GM23338 (cell line): ENCODE measurements at regions not wholly inside any gene's neighbourhood (a gene's known extent, or its start where the extent isn't known, plus 50 kb on each side); places are given as distances from the start of the nearest gene placed in this dataset.

Source experiments
- ATAC-seq: fragments of 200-7000 bp; cut with Tn5 transposase; 3 replicates; pipeline ENCODE4 v1.9.1; 2020
- DNase-seq: peaks from one replicate; pipeline ENCODE4 v3.0.0-alpha.2; 2015; ENCODE audit warnings: low spot score
- H2AFZ ChIP-seq: fragments of 200-600 bp; sonication (generic); 2 replicates; pipeline ENCODE4 v1.8.0; 2016; ENCODE audit warnings: antibody characterized with exemption, mild to moderate bottlenecking, moderate library complexity
- H3F3A ChIP-seq: fragments of 200-600 bp; sonication (generic); replicated peaks from 2 replicates; pipeline ENCODE4 v1.8.0; 2017; ENCODE audit warnings: antibody characterized with exemption, mixed run types, low read depth
- H3K27ac ChIP-seq: fragments of 200-600 bp; sonication (generic); 2 replicates; pipeline ENCODE4 v1.6.1; 2016; ENCODE audit warnings: low read depth
- H3K27me3 ChIP-seq: fragments of 200-600 bp; sonication (generic); 2 replicates; pipeline ENCODE4 v1.8.0; 2016; ENCODE audit warnings: mild to moderate bottlenecking, mixed run types, moderate library complexity; ENCODE audit not compliant: insufficient read depth
- H3K36me3 ChIP-seq: fragments of 200-600 bp; sonication (generic); 2 replicates; pipeline ENCODE4 v1.8.0; 2016; ENCODE audit warnings: mild to moderate bottlenecking; ENCODE audit not compliant: insufficient read depth
- H3K4me1 ChIP-seq: fragments of 200-600 bp; sonication (generic); 2 replicates; pipeline ENCODE4 v1.8.0; 2016; ENCODE audit warnings: mild to moderate bottlenecking, moderate library complexity; ENCODE audit not compliant: insufficient read depth
- H3K4me2 ChIP-seq: fragments of 200-600 bp; sonication (generic); 2 replicates; pipeline ENCODE4 v1.7.1; 2017; ENCODE audit warnings: mixed run types
- H3K4me3 ChIP-seq: fragments of 200-600 bp; sonication (generic); 2 replicates; pipeline ENCODE4 v1.6.1; 2016; ENCODE audit warnings: mixed run types
- H3K79me2 ChIP-seq: fragments of 200-600 bp; sonication (generic); replicated peaks from 2 replicates; pipeline ENCODE4 v1.8.0; 2017; ENCODE audit warnings: mild to moderate bottlenecking; ENCODE audit not compliant: insufficient read depth
- H3K9me2 ChIP-seq: fragments of 200-600 bp; sonication (generic); 2 replicates; pipeline ENCODE4 v1.8.0; 2017; ENCODE audit not compliant: insufficient read depth
- H4K20me1 ChIP-seq: fragments of 200-600 bp; sonication (generic); replicated peaks from 2 replicates; pipeline ENCODE4 v1.8.0; 2017; ENCODE audit warnings: mild to moderate bottlenecking; ENCODE audit not compliant: insufficient read depth
- H3K27ac Mint-ChIP-seq: 2 replicates; pipeline ENCODE4 v1.8.0; 2020; ENCODE audit warnings: inconsistent platforms, mild to moderate bottlenecking, moderate library complexity, mixed read lengths
- H3K27me3 Mint-ChIP-seq: 3 replicates; pipeline ENCODE4 v1.8.0; 2022; ENCODE audit warnings: low read depth, mild to moderate bottlenecking, moderate library complexity, mixed read lengths, inconsistent platforms; ENCODE audit not compliant: insufficient read depth, poor library complexity
- H3K36me3 Mint-ChIP-seq: 3 replicates; pipeline ENCODE4 v1.8.0; 2021; ENCODE audit warnings: low read depth, mild to moderate bottlenecking, inconsistent platforms, moderate library complexity, mixed read lengths
- H3K4me1 Mint-ChIP-seq: 3 replicates; pipeline ENCODE4 v1.8.0; 2020; ENCODE audit warnings: mild to moderate bottlenecking, inconsistent platforms, mixed read lengths
- H3K4me3 Mint-ChIP-seq: 3 replicates; pipeline ENCODE4 v1.8.0; 2021; ENCODE audit warnings: moderate library complexity, mild to moderate bottlenecking, inconsistent platforms, mixed read lengths
- H3K9me3 Mint-ChIP-seq: 3 replicates; pipeline ENCODE4 v1.8.0; 2020; ENCODE audit warnings: moderate library complexity, mild to moderate bottlenecking, inconsistent platforms, mixed read lengths
- CREB1 ChIP-seq: fragments of 250-450 bp; sonication (Bioruptor Pico); IDR thresholded peaks from 2 replicates; pipeline ENCODE4 v1.5.0; 2020; ENCODE audit warnings: low read depth, mild to moderate bottlenecking, moderate library complexity
- EZH2 ChIP-seq: fragments of 200-600 bp; sonication (generic); IDR thresholded peaks from one replicate; pipeline ENCODE4 v1.8.0; 2017; ENCODE audit warnings: antibody characterized with exemption, mild to moderate bottlenecking, low read depth; ENCODE audit not compliant: unreplicated experiment
- NANOG ChIP-seq: IDR thresholded peaks from 2 replicates; pipeline ENCODE4 v1.6.1; 2016; ENCODE audit warnings: antibody characterized with exemption, borderline replicate concordance
- POLR2AphosphoS5 ChIP-seq: IDR thresholded peaks from 2 replicates; pipeline ENCODE4 v1.6.1; 2016; ENCODE audit warnings: antibody characterized with exemption, low read depth
- ZNF114 ChIP-seq: fragments of 250-450 bp; sonication (Bioruptor Pico); IDR thresholded peaks from 2 replicates; pipeline ENCODE4 v1.5.0; 2020; ENCODE audit warnings: mild to moderate bottlenecking, moderate library complexity
- ZNF331 ChIP-seq: fragments of 250-450 bp; sonication (Bioruptor Pico); IDR thresholded peaks from 2 replicates; pipeline ENCODE4 v1.5.0; 2020; ENCODE audit warnings: low read depth, mild to moderate bottlenecking, moderate library complexity
- TF ChIP-seq, protein P1 (sequence below): IDR thresholded peaks from 2 replicates; pipeline ENCODE4 v1.6.1; 2016; ENCODE audit warnings: antibody characterized with exemption
- TF ChIP-seq, protein P2 (sequence below): fragments of 250-450 bp; sonication (Bioruptor Pico); IDR thresholded peaks from 2 replicates; pipeline ENCODE4 v1.5.0; 2020; ENCODE audit warnings: mild to moderate bottlenecking, moderate library complexity

DNA sequence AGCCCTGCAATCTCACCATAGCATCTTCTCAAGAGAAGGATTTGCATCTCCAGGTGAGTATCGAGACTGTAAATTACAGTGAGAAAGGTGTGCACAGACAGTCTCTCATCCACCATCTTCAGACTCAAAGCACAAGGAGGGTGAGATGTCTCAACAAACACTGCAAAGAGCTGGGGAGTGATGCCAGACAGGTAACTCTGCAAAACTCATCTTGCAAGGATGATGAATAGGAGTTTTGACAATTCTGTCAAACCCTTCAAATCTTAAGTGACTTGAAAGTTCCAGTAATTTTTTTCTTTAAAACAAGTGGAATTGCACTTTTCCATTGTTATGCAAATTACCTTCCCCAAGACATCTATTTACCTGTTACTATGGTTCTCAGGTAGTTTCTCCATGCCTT is 277.2 kb upstream of the VCX3A start:
- Mint-ChIP-seq H3K36me3 (no peaks in the 10 kb centered on the region), H3K9me3 (no peaks in the 10 kb centered on the region; the same call in 2 of the 3 replicates), H3K4me1 (peaks cover 4% of the 10 kb centered on the region; the same call in 2 of the 3 replicates), H3K4me3 (no peak overlapping the region), H3K27me3 (peaks cover under 1% of the 10 kb centered on the region), H3K27ac (no peak overlapping the region)
- Histone ChIP-seq H3K27ac (no peak overlapping the region), H4K20me1 (no peaks in the 10 kb centered on the region), H3K4me1 (no peaks in the 10 kb centered on the region), H3K36me3 (no peaks in the 10 kb centered on the region), H3K9me2 (no peaks in the 10 kb centered on the region), H2AFZ (no peak overlapping the region), H3K4me2 (no peak overlapping the region), H3F3A (no peaks in the 10 kb centered on the region), H3K4me3 (no peak overlapping the region), H3K79me2 (no peaks in the 10 kb centered on the region), H3K27me3 (no peaks in the 10 kb centered on the region)
- ATAC-seq (no peak), DNase-seq (no peak)
- TF ChIP-seq NANOG = no peak
- no peak for TF ChIP-seq CREB1
- TF ChIP-seq, protein P1, sequence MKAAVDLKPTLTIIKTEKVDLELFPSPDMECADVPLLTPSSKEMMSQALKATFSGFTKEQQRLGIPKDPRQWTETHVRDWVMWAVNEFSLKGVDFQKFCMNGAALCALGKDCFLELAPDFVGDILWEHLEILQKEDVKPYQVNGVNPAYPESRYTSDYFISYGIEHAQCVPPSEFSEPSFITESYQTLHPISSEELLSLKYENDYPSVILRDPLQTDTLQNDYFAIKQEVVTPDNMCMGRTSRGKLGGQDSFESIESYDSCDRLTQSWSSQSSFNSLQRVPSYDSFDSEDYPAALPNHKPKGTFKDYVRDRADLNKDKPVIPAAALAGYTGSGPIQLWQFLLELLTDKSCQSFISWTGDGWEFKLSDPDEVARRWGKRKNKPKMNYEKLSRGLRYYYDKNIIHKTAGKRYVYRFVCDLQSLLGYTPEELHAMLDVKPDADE = no peak
- no peak for TF ChIP-seq POLR2AphosphoS5
- no peak for TF ChIP-seq ZNF331 (CRISPR knock-in tag)
- no peak for TF ChIP-seq ZNF114
- TF ChIP-seq EZH2 = no peak
- TF ChIP-seq, protein P2, sequence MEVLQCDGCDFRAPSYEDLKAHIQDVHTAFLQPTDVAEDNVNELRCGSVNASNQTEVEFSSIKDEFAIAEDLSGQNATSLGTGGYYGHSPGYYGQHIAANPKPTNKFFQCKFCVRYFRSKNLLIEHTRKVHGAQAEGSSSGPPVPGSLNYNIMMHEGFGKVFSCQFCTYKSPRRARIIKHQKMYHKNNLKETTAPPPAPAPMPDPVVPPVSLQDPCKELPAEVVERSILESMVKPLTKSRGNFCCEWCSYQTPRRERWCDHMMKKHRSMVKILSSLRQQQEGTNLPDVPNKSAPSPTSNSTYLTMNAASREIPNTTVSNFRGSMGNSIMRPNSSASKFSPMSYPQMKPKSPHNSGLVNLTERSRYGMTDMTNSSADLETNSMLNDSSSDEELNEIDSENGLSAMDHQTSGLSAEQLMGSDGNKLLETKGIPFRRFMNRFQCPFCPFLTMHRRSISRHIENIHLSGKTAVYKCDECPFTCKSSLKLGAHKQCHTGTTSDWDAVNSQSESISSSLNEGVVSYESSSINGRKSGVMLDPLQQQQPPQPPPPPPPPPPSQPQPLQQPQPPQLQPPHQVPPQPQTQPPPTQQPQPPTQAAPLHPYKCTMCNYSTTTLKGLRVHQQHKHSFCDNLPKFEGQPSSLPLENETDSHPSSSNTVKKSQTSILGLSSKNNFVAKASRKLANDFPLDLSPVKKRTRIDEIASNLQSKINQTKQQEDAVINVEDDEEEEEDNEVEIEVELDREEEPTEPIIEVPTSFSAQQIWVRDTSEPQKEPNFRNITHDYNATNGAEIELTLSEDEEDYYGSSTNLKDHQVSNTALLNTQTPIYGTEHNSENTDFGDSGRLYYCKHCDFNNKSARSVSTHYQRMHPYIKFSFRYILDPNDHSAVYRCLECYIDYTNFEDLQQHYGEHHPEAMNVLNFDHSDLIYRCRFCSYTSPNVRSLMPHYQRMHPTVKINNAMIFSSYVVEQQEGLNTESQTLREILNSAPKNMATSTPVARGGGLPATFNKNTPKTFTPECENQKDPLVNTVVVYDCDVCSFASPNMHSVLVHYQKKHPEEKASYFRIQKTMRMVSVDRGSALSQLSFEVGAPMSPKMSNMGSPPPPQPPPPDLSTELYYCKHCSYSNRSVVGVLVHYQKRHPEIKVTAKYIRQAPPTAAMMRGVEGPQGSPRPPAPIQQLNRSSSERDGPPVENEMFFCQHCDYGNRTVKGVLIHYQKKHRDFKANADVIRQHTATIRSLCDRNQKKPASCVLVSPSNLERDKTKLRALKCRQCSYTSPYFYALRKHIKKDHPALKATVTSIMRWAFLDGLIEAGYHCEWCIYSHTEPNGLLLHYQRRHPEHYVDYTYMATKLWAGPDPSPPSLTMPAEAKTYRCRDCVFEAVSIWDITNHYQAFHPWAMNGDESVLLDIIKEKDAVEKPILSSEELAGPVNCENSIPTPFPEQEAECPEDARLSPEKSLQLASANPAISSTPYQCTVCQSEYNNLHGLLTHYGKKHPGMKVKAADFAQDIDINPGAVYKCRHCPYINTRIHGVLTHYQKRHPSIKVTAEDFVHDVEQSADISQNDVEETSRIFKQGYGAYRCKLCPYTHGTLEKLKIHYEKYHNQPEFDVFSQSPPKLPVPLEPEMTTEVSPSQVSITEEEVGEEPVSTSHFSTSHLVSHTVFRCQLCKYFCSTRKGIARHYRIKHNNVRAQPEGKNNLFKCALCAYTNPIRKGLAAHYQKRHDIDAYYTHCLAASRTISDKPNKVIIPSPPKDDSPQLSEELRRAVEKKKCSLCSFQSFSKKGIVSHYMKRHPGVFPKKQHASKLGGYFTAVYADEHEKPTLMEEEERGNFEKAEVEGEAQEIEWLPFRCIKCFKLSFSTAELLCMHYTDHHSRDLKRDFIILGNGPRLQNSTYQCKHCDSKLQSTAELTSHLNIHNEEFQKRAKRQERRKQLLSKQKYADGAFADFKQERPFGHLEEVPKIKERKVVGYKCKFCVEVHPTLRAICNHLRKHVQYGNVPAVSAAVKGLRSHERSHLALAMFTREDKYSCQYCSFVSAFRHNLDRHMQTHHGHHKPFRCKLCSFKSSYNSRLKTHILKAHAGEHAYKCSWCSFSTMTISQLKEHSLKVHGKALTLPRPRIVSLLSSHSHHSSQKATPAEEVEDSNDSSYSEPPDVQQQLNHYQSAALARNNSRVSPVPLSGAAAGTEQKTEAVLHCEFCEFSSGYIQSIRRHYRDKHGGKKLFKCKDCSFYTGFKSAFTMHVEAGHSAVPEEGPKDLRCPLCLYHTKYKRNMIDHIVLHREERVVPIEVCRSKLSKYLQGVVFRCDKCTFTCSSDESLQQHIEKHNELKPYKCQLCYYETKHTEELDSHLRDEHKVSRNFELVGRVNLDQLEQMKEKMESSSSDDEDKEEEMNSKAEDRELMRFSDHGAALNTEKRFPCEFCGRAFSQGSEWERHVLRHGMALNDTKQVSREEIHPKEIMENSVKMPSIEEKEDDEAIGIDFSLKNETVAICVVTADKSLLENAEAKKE (CRISPR knock-in tag) = no peak
